ENCODE measurements at regions not wholly inside any gene's neighbourhood (a gene's known extent, or its start where the extent isn't known, plus 50 kb on each side); places are given as distances from the start of the nearest gene placed in this dataset.

DNA sequence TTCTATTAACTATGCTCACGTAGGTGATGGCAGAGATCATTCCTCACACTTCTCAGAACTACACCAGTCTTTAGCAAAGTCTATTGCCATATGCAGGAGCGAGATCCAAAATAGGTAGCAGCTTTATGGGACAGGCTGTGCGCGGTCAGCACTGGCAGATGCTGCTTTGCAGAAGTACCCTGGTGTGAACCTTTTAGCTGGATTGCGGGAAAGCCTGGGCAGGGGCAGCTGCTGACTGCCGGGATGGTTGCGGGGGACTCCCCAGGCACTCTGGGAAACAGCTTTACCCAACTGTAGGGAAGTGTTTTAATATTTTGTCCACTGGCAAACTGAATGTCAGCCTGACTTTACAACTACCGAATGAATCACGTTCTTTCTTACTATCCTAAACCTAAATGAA lies 251.3 kb downstream of the HS3ST3A1 start (continued):
- TF ChIP-seq RXRA (IDR thresholded peaks at IDR 0.05; ENCODE audit: insufficient read depth, low read depth, low read length) (no peak), BRCA1 (IDR thresholded peaks at IDR 0.05; ENCODE audit: low read depth, low read length) (no peak), YY1 (IDR thresholded peaks at IDR 0.05; ENCODE audit: low read depth, low read length) (no peak), RAD21 (IDR thresholded peaks at IDR 0.05 in 1 of 2, conservative IDR thresholded peaks at IDR 0.05 in 1 of 2; ENCODE audit: low read depth in 2 of 2, low read length in 2 of 2) (no peak), ASH2L (IDR thresholded peaks at IDR 0.05; ENCODE audit: low read length) (no peak), RNF2 (IDR thresholded peaks at IDR 0.05; ENCODE audit: borderline replicate concordance, low read depth, low read length, missing control alignments, poor library complexity, severe bottlenecking) (no peak)
- TF ChIP-seq, protein P1, sequence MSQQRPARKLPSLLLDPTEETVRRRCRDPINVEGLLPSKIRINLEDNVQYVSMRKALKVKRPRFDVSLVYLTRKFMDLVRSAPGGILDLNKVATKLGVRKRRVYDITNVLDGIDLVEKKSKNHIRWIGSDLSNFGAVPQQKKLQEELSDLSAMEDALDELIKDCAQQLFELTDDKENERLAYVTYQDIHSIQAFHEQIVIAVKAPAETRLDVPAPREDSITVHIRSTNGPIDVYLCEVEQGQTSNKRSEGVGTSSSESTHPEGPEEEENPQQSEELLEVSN (IDR thresholded peaks at IDR 0.05): no peak
